H9 (cell line): ENCODE measurements at regions not wholly inside any gene's neighbourhood (a gene's known extent, or its start where the extent isn't known, plus 50 kb on each side); places are given as distances from the start of the nearest gene placed in this dataset.

ENCODE experiments used
- DNase-seq: peaks from one replicate; pipeline ENCODE4 v3.0.0-alpha.2; 2017
- H2AFZ ChIP-seq: one replicate; pipeline ENCODE4 v1.6.1; 2013; ENCODE audit warnings: mild to moderate bottlenecking, low read length, control low read depth, moderate library complexity
- H2AK5ac ChIP-seq: 2 replicates; pipeline ENCODE4 v1.6.1; 2013; ENCODE audit warnings: low read length, control low read depth, mixed read lengths; ENCODE audit not compliant: insufficient read length
- H2BK120ac ChIP-seq: one replicate; pipeline ENCODE4 v1.6.1; 2013; ENCODE audit warnings: low read depth, mild to moderate bottlenecking, low read length, control low read depth, inconsistent platforms; ENCODE audit not compliant: poor library complexity, severe bottlenecking
- H2BK12ac ChIP-seq: 2 replicates; pipeline ENCODE4 v1.6.1; 2013; ENCODE audit warnings: low read length, control low read depth, mixed read lengths, low read depth; ENCODE audit not compliant: insufficient read length
- H2BK15ac ChIP-seq: 2 replicates; pipeline ENCODE4 v1.6.1; 2013; ENCODE audit warnings: low read depth, low read length, control low read depth
- H2BK20ac ChIP-seq: one replicate; pipeline ENCODE4 v1.6.1; 2013; ENCODE audit warnings: low read depth, mild to moderate bottlenecking, low read length, control low read depth, inconsistent platforms; ENCODE audit not compliant: poor library complexity, severe bottlenecking
- H2BK5ac ChIP-seq: 2 replicates; pipeline ENCODE4 v1.6.1; 2013; ENCODE audit warnings: low read length, control low read depth, mixed read lengths; ENCODE audit not compliant: insufficient read length
- H3K14ac ChIP-seq: 2 replicates; pipeline ENCODE4 v1.6.1; 2013; ENCODE audit warnings: low read length, control low read depth; ENCODE audit not compliant: insufficient read depth
- H3K18ac ChIP-seq: 2 replicates; pipeline ENCODE4 v1.6.1; 2013; ENCODE audit warnings: low read depth, mild to moderate bottlenecking, mixed read lengths, low read length, control low read depth; ENCODE audit not compliant: insufficient read length
- H3K23ac ChIP-seq: 2 replicates; pipeline ENCODE4 v1.6.1; 2013; ENCODE audit warnings: low read length, control low read depth, mixed read lengths, low read depth; ENCODE audit not compliant: insufficient read length
- H3K23me2 ChIP-seq: 2 replicates; pipeline ENCODE4 v1.6.1; 2013; ENCODE audit warnings: low read depth, mild to moderate bottlenecking, mixed read lengths, low read length, control low read depth; ENCODE audit not compliant: insufficient read length, poor library complexity, severe bottlenecking
- H3K27ac ChIP-seq: 2 replicates; pipeline ENCODE4 v1.5.1; 2013; ENCODE audit warnings: low read length, control low read depth, mixed read lengths, low read depth; ENCODE audit not compliant: insufficient read length
- H3K27me3 ChIP-seq: 2 replicates; pipeline ENCODE4 v1.6.1; 2013; ENCODE audit warnings: low read length, control low read depth, inconsistent platforms; ENCODE audit not compliant: insufficient read depth
- H3K4ac ChIP-seq: 2 replicates; pipeline ENCODE4 v1.6.1; 2013; ENCODE audit warnings: low read depth, mild to moderate bottlenecking, control low read depth, inconsistent platforms, low read length, moderate library complexity
- H3K4me1 ChIP-seq: 2 replicates; pipeline ENCODE4 v1.6.1; 2013; ENCODE audit warnings: low read length, control low read depth, inconsistent platforms; ENCODE audit not compliant: insufficient read depth
- H3K4me2 ChIP-seq: 2 replicates; pipeline ENCODE4 v1.6.1; 2013; ENCODE audit warnings: low read length, control low read depth, mixed read lengths; ENCODE audit not compliant: insufficient read length, insufficient read depth
- H3K56ac ChIP-seq: 2 replicates; pipeline ENCODE4 v1.6.1; 2013; ENCODE audit warnings: low read depth, mild to moderate bottlenecking, mixed read lengths, low read length, control low read depth; ENCODE audit not compliant: insufficient read length
- H3K79me1 ChIP-seq: 2 replicates; pipeline ENCODE4 v1.6.1; 2013; ENCODE audit warnings: low read depth, mild to moderate bottlenecking, moderate library complexity, low read length, control low read depth, inconsistent platforms; ENCODE audit not compliant: insufficient read depth, poor library complexity, severe bottlenecking
- H3K79me2 ChIP-seq: 2 replicates; pipeline ENCODE4 v1.6.1; 2013; ENCODE audit warnings: low read length, control low read depth, inconsistent platforms; ENCODE audit not compliant: insufficient read depth
- H3K9ac ChIP-seq: 2 replicates; pipeline ENCODE4 v1.6.1; 2013; ENCODE audit warnings: low read length, control low read depth, mixed read lengths; ENCODE audit not compliant: insufficient read length; ENCODE audit errors: extremely low read depth
- H3K9me3 ChIP-seq: one replicate; pipeline ENCODE4 v1.6.1; 2013; ENCODE audit warnings: low read depth, low read length, inconsistent platforms; ENCODE audit not compliant: control insufficient read depth
- H3T11ph ChIP-seq: one replicate; pipeline ENCODE4 v1.6.1; 2013; ENCODE audit warnings: mild to moderate bottlenecking, low read length, control low read depth, inconsistent platforms
- H4K20me1 ChIP-seq: one replicate; pipeline ENCODE4 v1.6.1; 2013; ENCODE audit not compliant: control insufficient read depth, insufficient read length, insufficient read depth
- H4K5ac ChIP-seq: 2 replicates; pipeline ENCODE4 v1.6.1; 2013; ENCODE audit warnings: low read depth, mild to moderate bottlenecking, mixed read lengths, low read length, control low read depth; ENCODE audit not compliant: insufficient read length
- H4K8ac ChIP-seq: replicated peaks from 2 replicates; pipeline ENCODE4 v1.6.1; 2013; ENCODE audit warnings: low read length, control low read depth, mixed read lengths, low read depth; ENCODE audit not compliant: insufficient read length
- H4K91ac ChIP-seq: 2 replicates; pipeline ENCODE4 v1.6.1; 2013; ENCODE audit warnings: low read depth, mild to moderate bottlenecking, moderate library complexity, mixed read lengths, low read length, control low read depth; ENCODE audit not compliant: insufficient read length
- H3K27ac Mint-ChIP-seq, 3 experiments: 2 replicates in 2 of 3; 3 replicates in 1 of 3; pipeline ENCODE4 v1.8.0; 2020 to 2021; ENCODE audit warnings: mixed read lengths in 3 of 3, mild to moderate bottlenecking in 1 of 3, moderate library complexity in 1 of 3
- H3K27me3 Mint-ChIP-seq: 2 replicates; pipeline ENCODE4 v1.8.0; 2021; ENCODE audit warnings: low read depth, mild to moderate bottlenecking, moderate library complexity, mixed read lengths
- H3K36me3 Mint-ChIP-seq, 3 experiments: 2 replicates in 2 of 3; 3 replicates in 1 of 3; pipeline ENCODE4 v1.8.0; 2020 to 2021; ENCODE audit warnings: low read depth in 3 of 3, mixed read lengths in 3 of 3; ENCODE audit not compliant: insufficient read depth in 1 of 3
- H3K4me1 Mint-ChIP-seq, 2 experiments: 2 replicates each; pipeline ENCODE4 v1.8.0; 2020; ENCODE audit warnings: mixed read lengths in 2 of 2
- H3K4me3 Mint-ChIP-seq, 2 experiments: 2 replicates in 1 of 2; 3 replicates in 1 of 2; pipeline ENCODE4 v1.8.0; 2020 to 2021; ENCODE audit warnings: mild to moderate bottlenecking in 2 of 2, mixed read lengths in 2 of 2, moderate library complexity in 1 of 2
- H3K9me3 Mint-ChIP-seq, 2 experiments: 2 replicates in 1 of 2; 3 replicates in 1 of 2; pipeline ENCODE4 v1.8.0; 2020; ENCODE audit warnings: mild to moderate bottlenecking in 2 of 2, mixed read lengths in 2 of 2, moderate library complexity in 1 of 2
- CTCF ChIP-seq: fragments of 200-600 bp; sonication (generic); conservative IDR thresholded peaks from 3 replicates; pipeline ENCODE4 v1.8.0; 2021; ENCODE audit warnings: antibody characterized with exemption, mild to moderate bottlenecking
- WGBS: extraction: QIAGEN DNeasy Blood & Tissue Kit; methylation state at CpG from one replicate; pipeline ENCODE4 v1.1.7; 2013; ENCODE audit warnings: missing lambda C conversion rate, low lambda C conversion rate, mixed read lengths; ENCODE audit not compliant: insufficient read length; ENCODE audit errors: extremely low coverage; 5-methylcytosine and 5-hydroxymethylcytosine counted together

- H3K27me3 ChIP-seq: no peaks in the 10 kb centered on the region
- H2BK20ac ChIP-seq: no peak overlapping the region
- no peaks in the 10 kb centered on the region for H3K79me1 ChIP-seq
- H4K5ac ChIP-seq: no peak overlapping the region
- Mint-ChIP-seq H3K9me3 (no peaks in the 10 kb centered on the region; a peak in 1 of 5 replicates), H3K4me3 (no peak overlapping the region), H3K4me1 (peaks cover 18 to 26% of the 10 kb centered on the region in 2 experiments), H3K36me3 (no peaks in the 10 kb centered on the region), H3K27me3 (no peaks in the 10 kb centered on the region), H3K27ac (no peak overlapping the region; a peak in 1 of 7 replicates)
- no peak overlapping the region for H3K18ac ChIP-seq
- H3K23ac ChIP-seq: no peak overlapping the region
- H2BK15ac ChIP-seq: no peak overlapping the region
- H3K27ac ChIP-seq: no peak overlapping the region
- no peaks in the 10 kb centered on the region for H4K20me1 ChIP-seq
- no peak overlapping the region for H2AFZ ChIP-seq
- TF ChIP-seq CTCF: no peak
- no peaks in the 10 kb centered on the region for H3K9me3 ChIP-seq
- H3K23me2 ChIP-seq: no peaks in the 10 kb centered on the region
- no peak overlapping the region for H3K9ac ChIP-seq
- no peak overlapping the region for H2BK120ac ChIP-seq
- H3K4ac ChIP-seq: no peak overlapping the region
- no peak overlapping the region for H2BK5ac ChIP-seq
- no peak overlapping the region for H4K8ac ChIP-seq
- peaks cover 4% of the 10 kb centered on the region; the same call in 1 of the 2 replicates for H3K4me1 ChIP-seq
- H4K91ac ChIP-seq: no peak overlapping the region
- no peak overlapping the region for H3K4me2 ChIP-seq
- no CpG with 5 or more reads among the region's 2 CpGs for WGBS
- no peak overlapping the region for H2BK12ac ChIP-seq
- no peak overlapping the region for H3K56ac ChIP-seq
- H2AK5ac ChIP-seq: no peak overlapping the region
- H3T11ph ChIP-seq: no peak overlapping the region
- no peak overlapping the region for H3K14ac ChIP-seq
- no peaks in the 10 kb centered on the region; the same call in 1 of the 2 replicates for H3K79me2 ChIP-seq
- no peak for DNase-seq
Observed at GRCh38 chr21:38597421-38597820, 99.1 kb upstream of the ERG start.
